ENCODE measurements at regions not wholly inside any gene's neighbourhood (a gene's known extent, or its start where the extent isn't known, plus 50 kb on each side); places are given as distances from the start of the nearest gene placed in this dataset.

- no peaks in the 10 kb centered on the region for H3K4me1 ChIP-seq (ENCODE audit: control insufficient read depth, insufficient read depth, low read length)
- H3K9me3 ChIP-seq (ENCODE audit: control insufficient read depth, insufficient read depth, low read depth, low read length): peaks cover 24% of the 10 kb centered on the region
- H3K9ac ChIP-seq (ENCODE audit: low read length): no peak overlapping the region
- H3K4me3 ChIP-seq (ENCODE audit: low read depth, low read length): no peak overlapping the region
- H3K36me3 ChIP-seq (ENCODE audit: control insufficient read depth, insufficient read depth, low read length): no peaks in the 10 kb centered on the region
- no peaks in the 10 kb centered on the region for H3K27me3 ChIP-seq (ENCODE audit: control insufficient read depth, insufficient read depth, low read length)
- H3K27ac ChIP-seq (ENCODE audit: low read depth, low read length): no peak overlapping the region
Measured at GRCh38 chr1:90143591-90143990, 148.7 kb downstream of the ZNF326 start.

DNA sequence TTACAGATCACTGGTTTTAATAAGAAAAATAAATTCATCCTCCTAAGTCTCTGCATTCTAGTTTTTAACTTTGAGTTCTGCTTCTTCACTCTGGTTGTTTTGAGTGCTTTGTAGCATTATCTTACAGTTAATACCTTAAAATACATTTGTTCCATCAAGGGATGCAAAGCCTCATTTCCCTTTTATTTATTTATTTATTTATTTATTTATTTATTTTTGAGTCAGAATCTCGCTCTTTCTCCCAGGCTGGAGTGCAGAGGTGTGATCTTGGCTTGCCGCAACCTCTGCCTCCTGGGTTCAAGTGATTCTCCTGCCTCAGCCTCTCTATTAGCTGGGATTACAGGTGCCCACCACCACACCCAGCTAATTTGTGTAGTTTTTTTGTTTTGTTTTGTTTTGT, 147.8 kb downstream of the ZNF326 start:
- H3K9ac ChIP-seq (ENCODE audit: low read length): no peak overlapping the region
- H3K36me3 ChIP-seq (ENCODE audit: control insufficient read depth, insufficient read depth, low read length): no peaks in the 10 kb centered on the region
- peaks cover 30% of the 10 kb centered on the region for H3K9me3 ChIP-seq (ENCODE audit: control insufficient read depth, insufficient read depth, low read depth, low read length)
- no peak overlapping the region for H3K4me3 ChIP-seq (ENCODE audit: low read depth, low read length)
- no peak overlapping the region for H3K27ac ChIP-seq (ENCODE audit: low read depth, low read length)
- H3K4me1 ChIP-seq (ENCODE audit: control insufficient read depth, insufficient read depth, low read length): no peaks in the 10 kb centered on the region
- H3K27me3 ChIP-seq (ENCODE audit: control insufficient read depth, insufficient read depth, low read length): no peaks in the 10 kb centered on the region

GRCh38 chr1:90139837-90140236, 144.9 kb downstream of the ZNF326 start:
- no peaks in the 10 kb centered on the region for H3K36me3 ChIP-seq (ENCODE audit: control insufficient read depth, insufficient read depth, low read length)
- no peak overlapping the region for H3K9ac ChIP-seq (ENCODE audit: low read length)
- H3K4me1 ChIP-seq (ENCODE audit: control insufficient read depth, insufficient read depth, low read length): no peaks in the 10 kb centered on the region
- no peaks in the 10 kb centered on the region for H3K27me3 ChIP-seq (ENCODE audit: control insufficient read depth, insufficient read depth, low read length)
- no peak overlapping the region for H3K27ac ChIP-seq (ENCODE audit: low read depth, low read length)
- no peak overlapping the region for H3K4me3 ChIP-seq (ENCODE audit: low read depth, low read length)
- H3K9me3 ChIP-seq (ENCODE audit: control insufficient read depth, insufficient read depth, low read depth, low read length): peaks cover 30% of the 10 kb centered on the region

DNA sequence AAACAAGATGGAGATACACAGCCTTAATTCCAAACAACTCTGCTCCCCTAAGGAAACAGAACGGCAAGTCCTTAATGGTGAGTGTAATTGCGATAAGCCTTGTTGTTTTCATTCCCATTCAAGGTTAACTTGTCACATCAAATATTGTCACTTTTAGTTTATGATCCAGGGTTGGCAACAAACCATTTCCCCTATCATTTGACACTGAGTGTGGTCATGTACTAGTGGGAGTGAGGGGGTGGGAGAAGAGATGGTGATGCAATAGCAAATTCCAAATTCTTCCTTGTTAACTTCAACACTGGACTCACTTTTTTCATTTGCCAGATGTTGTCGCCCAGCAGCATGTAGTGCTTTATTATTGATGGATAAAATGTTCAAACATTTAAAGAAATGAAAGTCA, 140.4 kb downstream of the ZNF326 start:
- no peak overlapping the region for H3K9ac ChIP-seq (ENCODE audit: low read length)

GRCh38 chr1:90134175-90134955, 139.5 kb downstream of the ZNF326 start:
- H3K4me3 ChIP-seq (ENCODE audit: low read depth, low read length): no peak overlapping the region
- no peak overlapping the region for H3K27ac ChIP-seq (ENCODE audit: low read depth, low read length)
- no peaks in the 10 kb centered on the region for H3K4me1 ChIP-seq (ENCODE audit: control insufficient read depth, insufficient read depth, low read length)
- H3K36me3 ChIP-seq (ENCODE audit: control insufficient read depth, insufficient read depth, low read length): no peaks in the 10 kb centered on the region
- peaks cover 14% of the 10 kb centered on the region for H3K9me3 ChIP-seq (ENCODE audit: control insufficient read depth, insufficient read depth, low read depth, low read length)
- H3K27me3 ChIP-seq (ENCODE audit: control insufficient read depth, insufficient read depth, low read length): no peaks in the 10 kb centered on the region
- no peak overlapping the region for H3K9ac ChIP-seq (ENCODE audit: low read length)

More for the DNA sequence above, 140.4 kb downstream of the ZNF326 start:
- Histone ChIP-seq H3K27me3 (ENCODE audit: control insufficient read depth, insufficient read depth, low read length) (no peaks in the 10 kb centered on the region), H3K4me1 (ENCODE audit: control insufficient read depth, insufficient read depth, low read length) (no peaks in the 10 kb centered on the region), H3K27ac (ENCODE audit: low read depth, low read length) (no peak overlapping the region), H3K4me3 (ENCODE audit: low read depth, low read length) (no peak overlapping the region), H3K9me3 (ENCODE audit: control insufficient read depth, insufficient read depth, low read depth, low read length) (peaks cover 22% of the 10 kb centered on the region), H3K36me3 (ENCODE audit: control insufficient read depth, insufficient read depth, low read length) (no peaks in the 10 kb centered on the region)

GRCh38 chr1:90133133-90133532, 138.2 kb downstream of the ZNF326 start:
- no peak overlapping the region for H3K27ac ChIP-seq (ENCODE audit: low read depth, low read length)
- no peaks in the 10 kb centered on the region for H3K4me1 ChIP-seq (ENCODE audit: control insufficient read depth, insufficient read depth, low read length)
- no peak overlapping the region for H3K9ac ChIP-seq (ENCODE audit: low read length)
- H3K27me3 ChIP-seq (ENCODE audit: control insufficient read depth, insufficient read depth, low read length): no peaks in the 10 kb centered on the region
- peaks cover 2% of the 10 kb centered on the region; the same call in 1 of the 2 replicates for H3K9me3 ChIP-seq (ENCODE audit: control insufficient read depth, insufficient read depth, low read depth, low read length)
- H3K4me3 ChIP-seq (ENCODE audit: low read depth, low read length): no peak overlapping the region
- H3K36me3 ChIP-seq (ENCODE audit: control insufficient read depth, insufficient read depth, low read length): no peaks in the 10 kb centered on the region

DNA sequence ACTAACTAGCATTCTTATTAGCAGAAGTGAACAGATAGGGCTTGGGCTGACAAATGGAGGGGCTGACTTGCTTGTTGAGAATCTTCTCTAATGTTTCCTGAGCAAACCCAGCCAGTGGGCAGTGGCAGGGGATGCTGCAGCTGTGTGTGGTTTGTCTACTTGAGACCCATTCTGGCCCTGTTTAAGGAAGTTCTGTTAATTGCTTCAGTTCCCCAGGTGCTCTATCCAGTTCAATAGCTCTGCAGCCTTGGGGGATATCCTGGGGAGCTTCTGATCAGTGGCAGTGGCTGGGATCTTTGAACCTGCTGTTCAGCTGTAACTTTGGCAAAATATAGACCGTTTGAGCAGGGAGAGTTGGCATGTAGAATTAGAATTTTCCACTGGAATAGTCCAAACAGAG, 137.4 kb downstream of the ZNF326 start:
- Histone ChIP-seq H3K36me3 (ENCODE audit: control insufficient read depth, insufficient read depth, low read length) (no peaks in the 10 kb centered on the region), H3K9me3 (ENCODE audit: control insufficient read depth, insufficient read depth, low read depth, low read length) (no peaks in the 10 kb centered on the region; the same call in 1 of the 2 replicates), H3K27ac (ENCODE audit: low read depth, low read length) (no peak overlapping the region), H3K9ac (ENCODE audit: low read length) (no peak overlapping the region), H3K27me3 (ENCODE audit: control insufficient read depth, insufficient read depth, low read length) (no peaks in the 10 kb centered on the region), H3K4me3 (ENCODE audit: low read depth, low read length) (no peak overlapping the region), H3K4me1 (ENCODE audit: control insufficient read depth, insufficient read depth, low read length) (no peaks in the 10 kb centered on the region)

- no peak overlapping the region for H3K27ac ChIP-seq (ENCODE audit: low read depth, low read length)
- no peak overlapping the region for H3K9ac ChIP-seq (ENCODE audit: low read length)
- no peaks in the 10 kb centered on the region for H3K9me3 ChIP-seq (ENCODE audit: control insufficient read depth, insufficient read depth, low read depth, low read length)
Measured at GRCh38 chr1:90127288-90127953, 132.5 kb downstream of the ZNF326 start.

DNA sequence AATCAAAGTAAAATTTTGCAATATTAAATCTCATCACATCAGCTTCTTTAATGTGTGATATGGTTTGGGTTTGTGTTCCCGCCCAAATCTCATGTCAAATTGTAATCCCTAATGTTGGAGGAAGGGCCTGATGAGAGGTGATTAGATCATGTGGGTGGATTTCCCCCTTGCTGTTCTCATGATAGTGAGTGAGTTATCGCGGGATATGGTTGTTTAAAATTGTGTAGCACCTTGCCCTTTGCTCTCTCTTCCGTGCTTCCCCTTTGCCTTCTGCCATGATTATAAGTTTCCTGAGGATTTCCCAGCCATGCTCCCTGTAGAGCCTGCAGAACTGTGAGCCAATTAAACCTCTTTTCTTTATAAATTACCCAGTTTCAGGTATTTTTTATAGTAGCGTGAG, 131.9 kb downstream of the ZNF326 start:
- Histone ChIP-seq H3K36me3 (ENCODE audit: control insufficient read depth, insufficient read depth, low read length) (no peaks in the 10 kb centered on the region), H3K27me3 (ENCODE audit: control insufficient read depth, insufficient read depth, low read length) (no peaks in the 10 kb centered on the region), H3K9me3 (ENCODE audit: control insufficient read depth, insufficient read depth, low read depth, low read length) (no peaks in the 10 kb centered on the region), H3K4me3 (ENCODE audit: low read depth, low read length) (no peak overlapping the region), H3K9ac (ENCODE audit: low read length) (no peak overlapping the region), H3K4me1 (ENCODE audit: control insufficient read depth, insufficient read depth, low read length) (no peaks in the 10 kb centered on the region), H3K27ac (ENCODE audit: low read depth, low read length) (no peak overlapping the region)

More at GRCh38 chr1:90127288-90127953, 132.5 kb downstream of the ZNF326 start:
- Histone ChIP-seq H3K27me3 (ENCODE audit: control insufficient read depth, insufficient read depth, low read length) (no peaks in the 10 kb centered on the region), H3K4me3 (ENCODE audit: low read depth, low read length) (no peak overlapping the region), H3K36me3 (ENCODE audit: control insufficient read depth, insufficient read depth, low read length) (no peaks in the 10 kb centered on the region), H3K4me1 (ENCODE audit: control insufficient read depth, insufficient read depth, low read length) (no peaks in the 10 kb centered on the region)

DNA sequence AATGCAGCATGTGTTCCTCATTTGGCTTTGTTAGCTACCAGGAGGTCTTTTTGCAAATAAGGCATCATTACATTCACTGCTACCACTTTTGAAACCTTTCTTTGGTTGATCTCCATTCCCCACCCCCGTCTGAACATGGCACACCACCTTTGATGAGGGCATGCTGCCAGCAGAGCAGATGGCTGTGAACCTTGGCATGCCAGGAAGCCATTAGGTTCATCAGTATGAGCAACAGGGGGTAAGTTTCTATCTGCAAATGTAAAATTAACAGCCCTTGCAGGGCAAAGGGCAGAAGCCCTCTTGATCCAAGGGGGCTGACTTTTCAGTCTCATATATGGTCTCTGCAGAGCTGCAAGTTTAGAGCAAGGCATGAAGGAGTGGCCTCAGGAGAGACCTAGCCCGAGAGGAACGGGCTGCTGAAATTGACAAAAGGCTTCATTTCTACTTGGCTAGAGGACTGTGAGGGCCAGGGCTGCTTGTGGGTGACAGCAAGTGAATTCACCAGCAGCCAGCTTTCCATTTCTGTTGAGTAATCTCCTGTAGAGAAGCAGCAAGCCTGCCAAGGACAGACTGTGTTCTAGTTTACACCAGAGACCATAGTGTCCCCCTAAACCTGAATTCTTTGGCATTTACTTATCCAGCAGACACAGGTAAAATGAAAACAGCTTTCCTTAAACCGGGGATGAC, 127.9 kb downstream of the ZNF326 start:
- H3K4me1 ChIP-seq (ENCODE audit: control insufficient read depth, insufficient read depth, low read length): no peaks in the 10 kb centered on the region
- H3K4me3 ChIP-seq (ENCODE audit: low read depth, low read length): no peak overlapping the region
- H3K9me3 ChIP-seq (ENCODE audit: control insufficient read depth, insufficient read depth, low read depth, low read length): 0 out of 2 replicates have a peak, but pooled peaks cover 3% of the 10 kb centered on the region
- no peak overlapping the region for H3K9ac ChIP-seq (ENCODE audit: low read length)
- no peaks in the 10 kb centered on the region for H3K27me3 ChIP-seq (ENCODE audit: control insufficient read depth, insufficient read depth, low read length)
- H3K36me3 ChIP-seq (ENCODE audit: control insufficient read depth, insufficient read depth, low read length): no peaks in the 10 kb centered on the region
- H3K27ac ChIP-seq (ENCODE audit: low read depth, low read length): no peak overlapping the region
